GM23338 (cell line): ENCODE measurements at regions not wholly inside any gene's neighbourhood (a gene's known extent, or its start where the extent isn't known, plus 50 kb on each side); places are given as distances from the start of the nearest gene placed in this dataset.

Source experiments
- ATAC-seq: fragments of 200-7000 bp; cut with Tn5 transposase; 3 replicates; pipeline ENCODE4 v1.9.1; 2020
- DNase-seq: peaks from one replicate; pipeline ENCODE4 v3.0.0-alpha.2; 2015; ENCODE audit warnings: low spot score
- H2AFZ ChIP-seq: fragments of 200-600 bp; sonication (generic); 2 replicates; pipeline ENCODE4 v1.8.0; 2016; ENCODE audit warnings: antibody characterized with exemption, mild to moderate bottlenecking, moderate library complexity
- H3F3A ChIP-seq: fragments of 200-600 bp; sonication (generic); replicated peaks from 2 replicates; pipeline ENCODE4 v1.8.0; 2017; ENCODE audit warnings: antibody characterized with exemption, mixed run types, low read depth
- H3K27ac ChIP-seq: fragments of 200-600 bp; sonication (generic); 2 replicates; pipeline ENCODE4 v1.6.1; 2016; ENCODE audit warnings: low read depth
- H3K27me3 ChIP-seq: fragments of 200-600 bp; sonication (generic); 2 replicates; pipeline ENCODE4 v1.8.0; 2016; ENCODE audit warnings: mild to moderate bottlenecking, mixed run types, moderate library complexity; ENCODE audit not compliant: insufficient read depth
- H3K36me3 ChIP-seq: fragments of 200-600 bp; sonication (generic); 2 replicates; pipeline ENCODE4 v1.8.0; 2016; ENCODE audit warnings: mild to moderate bottlenecking; ENCODE audit not compliant: insufficient read depth
- H3K4me1 ChIP-seq: fragments of 200-600 bp; sonication (generic); 2 replicates; pipeline ENCODE4 v1.8.0; 2016; ENCODE audit warnings: mild to moderate bottlenecking, moderate library complexity; ENCODE audit not compliant: insufficient read depth
- H3K4me2 ChIP-seq: fragments of 200-600 bp; sonication (generic); 2 replicates; pipeline ENCODE4 v1.7.1; 2017; ENCODE audit warnings: mixed run types
- H3K4me3 ChIP-seq: fragments of 200-600 bp; sonication (generic); 2 replicates; pipeline ENCODE4 v1.6.1; 2016; ENCODE audit warnings: mixed run types
- H3K79me2 ChIP-seq: fragments of 200-600 bp; sonication (generic); replicated peaks from 2 replicates; pipeline ENCODE4 v1.8.0; 2017; ENCODE audit warnings: mild to moderate bottlenecking; ENCODE audit not compliant: insufficient read depth
- H3K9me2 ChIP-seq: fragments of 200-600 bp; sonication (generic); 2 replicates; pipeline ENCODE4 v1.8.0; 2017; ENCODE audit not compliant: insufficient read depth
- H4K20me1 ChIP-seq: fragments of 200-600 bp; sonication (generic); replicated peaks from 2 replicates; pipeline ENCODE4 v1.8.0; 2017; ENCODE audit warnings: mild to moderate bottlenecking; ENCODE audit not compliant: insufficient read depth
- H3K27ac Mint-ChIP-seq: 2 replicates; pipeline ENCODE4 v1.8.0; 2020; ENCODE audit warnings: inconsistent platforms, mild to moderate bottlenecking, moderate library complexity, mixed read lengths
- H3K27me3 Mint-ChIP-seq: 3 replicates; pipeline ENCODE4 v1.8.0; 2022; ENCODE audit warnings: low read depth, mild to moderate bottlenecking, moderate library complexity, mixed read lengths, inconsistent platforms; ENCODE audit not compliant: insufficient read depth, poor library complexity
- H3K36me3 Mint-ChIP-seq: 3 replicates; pipeline ENCODE4 v1.8.0; 2021; ENCODE audit warnings: low read depth, mild to moderate bottlenecking, inconsistent platforms, moderate library complexity, mixed read lengths
- H3K4me1 Mint-ChIP-seq: 3 replicates; pipeline ENCODE4 v1.8.0; 2020; ENCODE audit warnings: mild to moderate bottlenecking, inconsistent platforms, mixed read lengths
- H3K4me3 Mint-ChIP-seq: 3 replicates; pipeline ENCODE4 v1.8.0; 2021; ENCODE audit warnings: moderate library complexity, mild to moderate bottlenecking, inconsistent platforms, mixed read lengths
- H3K9me3 Mint-ChIP-seq: 3 replicates; pipeline ENCODE4 v1.8.0; 2020; ENCODE audit warnings: moderate library complexity, mild to moderate bottlenecking, inconsistent platforms, mixed read lengths
- CREB1 ChIP-seq: fragments of 250-450 bp; sonication (Bioruptor Pico); IDR thresholded peaks from 2 replicates; pipeline ENCODE4 v1.5.0; 2020; ENCODE audit warnings: low read depth, mild to moderate bottlenecking, moderate library complexity
- CTCF ChIP-seq, 2 experiments: fragments of 200-600 bp in 1 of 2; sonication (generic) in 1 of 2; conservative IDR thresholded peaks; 2 replicates each; pipeline versions ENCODE4 v1.5.1 to v1.6.1; 2016 to 2017; ENCODE audit warnings: antibody characterized with exemption in 2 of 2, low read depth in 2 of 2, mild to moderate bottlenecking in 2 of 2, moderate library complexity in 1 of 2
- ETS1 ChIP-seq: IDR thresholded peaks from 2 replicates; pipeline ENCODE4 v1.6.1; 2016; ENCODE audit warnings: antibody characterized with exemption
- EZH2 ChIP-seq: fragments of 200-600 bp; sonication (generic); IDR thresholded peaks from one replicate; pipeline ENCODE4 v1.8.0; 2017; ENCODE audit warnings: antibody characterized with exemption, mild to moderate bottlenecking, low read depth; ENCODE audit not compliant: unreplicated experiment
- EZH2phosphoT487 ChIP-seq: fragments of 200-600 bp; sonication (generic); IDR thresholded peaks from one replicate; pipeline ENCODE4 v1.8.1; 2018; ENCODE audit warnings: antibody characterized with exemption; ENCODE audit not compliant: unreplicated experiment
- JUNB ChIP-seq: IDR thresholded peaks from one replicate; pipeline ENCODE4 v1.6.1; 2016; ENCODE audit warnings: antibody characterized with exemption; ENCODE audit not compliant: unreplicated experiment
- NANOG ChIP-seq: IDR thresholded peaks from 2 replicates; pipeline ENCODE4 v1.6.1; 2016; ENCODE audit warnings: antibody characterized with exemption, borderline replicate concordance
- POLR2AphosphoS5 ChIP-seq: IDR thresholded peaks from 2 replicates; pipeline ENCODE4 v1.6.1; 2016; ENCODE audit warnings: antibody characterized with exemption, low read depth
- REST ChIP-seq: IDR thresholded peaks from one replicate; pipeline ENCODE4 v1.6.1; 2018; ENCODE audit warnings: antibody characterized with exemption; ENCODE audit not compliant: unreplicated experiment
- STAT1 ChIP-seq: IDR thresholded peaks from one replicate; pipeline ENCODE4 v1.6.1; 2016; ENCODE audit warnings: antibody characterized with exemption; ENCODE audit not compliant: unreplicated experiment
- ZNF114 ChIP-seq: fragments of 250-450 bp; sonication (Bioruptor Pico); IDR thresholded peaks from 2 replicates; pipeline ENCODE4 v1.5.0; 2020; ENCODE audit warnings: mild to moderate bottlenecking, moderate library complexity
- ZNF331 ChIP-seq: fragments of 250-450 bp; sonication (Bioruptor Pico); IDR thresholded peaks from 2 replicates; pipeline ENCODE4 v1.5.0; 2020; ENCODE audit warnings: low read depth, mild to moderate bottlenecking, moderate library complexity
- ZNF462 ChIP-seq: fragments of 250-450 bp; sonication (Bioruptor Pico); IDR thresholded peaks from 2 replicates; pipeline ENCODE4 v1.5.0; 2020; ENCODE audit warnings: mild to moderate bottlenecking, moderate library complexity

GRCh38 chr4:33429971-33430370, 2709.8 kb downstream of the PCDH7 start:
- no peaks in the 10 kb centered on the region for H3F3A ChIP-seq
- H3K4me1 ChIP-seq, result no peaks in the 10 kb centered on the region
- TF ChIP-seq CREB1 (CRISPR knock-in tag), result no peak
- TF ChIP-seq EZH2phosphoT487, result no peak
- TF ChIP-seq ZNF114 (CRISPR knock-in tag), result no peak
- no peak for TF ChIP-seq REST
- TF ChIP-seq CTCF (conservative IDR thresholded peaks at IDR 0.05; ENCODE audit: low read depth in 2 of 2), result no peak
- no peak for TF ChIP-seq EZH2
- TF ChIP-seq NANOG, result no peak
- no peak for TF ChIP-seq JUNB
- TF ChIP-seq ZNF331 (CRISPR knock-in tag), result no peak
- TF ChIP-seq STAT1, result no peak
- TF ChIP-seq POLR2AphosphoS5, result no peak
- TF ChIP-seq ETS1, result no peak
- TF ChIP-seq ZNF462 (CRISPR knock-in tag), result no peak
- no peak overlapping the region for H3K27ac ChIP-seq
- ATAC-seq (no peak), DNase-seq (no peak)
- Mint-ChIP-seq H3K36me3 (no peaks in the 10 kb centered on the region), H3K9me3 (no peaks in the 10 kb centered on the region), H3K27ac (no peak overlapping the region), H3K4me1 (no peaks in the 10 kb centered on the region), H3K27me3 (no peaks in the 10 kb centered on the region), H3K4me3 (no peak overlapping the region)
- no peak overlapping the region for H3K4me2 ChIP-seq
- no peaks in the 10 kb centered on the region for H4K20me1 ChIP-seq
- peak overlapping the region; percentile 40; the same call in 1 of the 2 replicates for H2AFZ ChIP-seq
- H3K4me3 ChIP-seq, result no peak overlapping the region
- no peaks in the 10 kb centered on the region for H3K36me3 ChIP-seq
- H3K27me3 ChIP-seq, result no peaks in the 10 kb centered on the region
- no peaks in the 10 kb centered on the region for H3K79me2 ChIP-seq
- no peaks in the 10 kb centered on the region for H3K9me2 ChIP-seq
